Testis (tissue), 2 donors: ENCODE measurements at regions not wholly inside any gene's neighbourhood (a gene's known extent, or its start where the extent isn't known, plus 50 kb on each side); places are given as distances from the start of the nearest gene placed in this dataset.

Experiments used
- DNase-seq: peaks from one replicate; pipeline ENCODE4 v3.0.0-alpha.2; 2019
- H3K27ac ChIP-seq, 2 donors: fragments of 200-600 bp; sonication (generic); one replicate each; pipeline ENCODE4 v1.5.1; 2019
- H3K27me3 ChIP-seq: fragments of 200-600 bp; sonication (generic); one replicate; pipeline ENCODE4 v1.5.1; 2019
- H3K36me3 ChIP-seq: fragments of 200-600 bp; sonication (generic); one replicate; pipeline ENCODE4 v1.5.1; 2017; ENCODE audit warnings: low read depth; ENCODE audit errors: missing control alignments
- H3K4me1 ChIP-seq: fragments of 200-600 bp; sonication (generic); one replicate; pipeline ENCODE4 v1.5.1; 2019
- H3K4me3 ChIP-seq, 2 donors: fragments of 200-600 bp; sonication (generic); one replicate each; pipeline ENCODE4 v1.5.1; 2017 to 2019
- H3K9me3 ChIP-seq: fragments of 200-600 bp; sonication (generic); one replicate; pipeline ENCODE4 v1.5.1; 2017
- CTCF ChIP-seq, 3 experiments: fragments of 450-650 bp in 2 of 3; fragments of 200-600 bp in 1 of 3; sonication (generic) in 1 of 3; IDR thresholded peaks; one replicate each; pipeline ENCODE4 v1.5.1; 2016 to 2019; ENCODE audit warnings: antibody characterized with exemption in 3 of 3, mild to moderate bottlenecking in 2 of 3, moderate library complexity in 1 of 3
- POLR2A ChIP-seq: fragments of 450-650 bp; IDR thresholded peaks from one replicate; pipeline ENCODE4 v1.6.1; 2017; ENCODE audit warnings: antibody characterized with exemption, mild to moderate bottlenecking, moderate library complexity
- whole genome bisulfite sequencing, 2 donors: methylation state at CpG; one replicate each; pipeline ENCODE4 v1.1.5; 2018; 5-methylcytosine and 5-hydroxymethylcytosine counted together
- intact Hi-C: fragments of 100-400 bp; cut with DNase I; formaldehyde crosslinking; loops from one replicate; pipeline ENCODE4 v1.15.1; 2023; ENCODE audit warnings: low total_unique reads

DNA sequence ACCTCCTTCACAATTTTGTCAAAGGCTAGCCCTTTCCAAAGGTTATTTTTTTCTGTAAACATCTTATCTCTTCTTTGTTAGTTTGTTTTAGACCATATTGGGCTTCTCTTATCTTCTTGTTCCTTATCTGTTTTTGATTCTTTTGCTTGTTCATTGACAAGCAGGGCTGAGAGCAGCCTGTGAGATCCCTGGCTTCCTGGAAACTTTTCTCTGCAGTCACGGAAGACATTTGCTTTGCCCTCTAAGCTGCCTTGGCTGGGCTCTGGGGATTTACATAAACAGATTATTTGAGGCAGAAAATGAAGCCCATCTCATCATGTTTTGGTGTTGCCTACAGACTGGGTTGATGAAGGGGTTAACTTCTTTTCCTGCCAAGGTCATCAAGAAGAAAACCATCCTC, 157.4 kb upstream of the AMOT start:
- Histone ChIP-seq H3K27ac (no peak overlapping the region), H3K9me3 (no peaks in the 10 kb centered on the region), H3K4me1 (no peaks in the 10 kb centered on the region), H3K4me3 (no peak overlapping the region), H3K36me3 (no peaks in the 10 kb centered on the region), H3K27me3 (no peaks in the 10 kb centered on the region)
- 25 to 43% methylated on average over 1 of the region's 1 CpG for WGBS, 2 donors
- no peak for DNase-seq
- no peak for TF ChIP-seq CTCF (IDR thresholded peaks at IDR 0.05)
- TF ChIP-seq POLR2A: no peak
- intact Hi-C loops: no loop called here

- TF ChIP-seq POLR2A: no peak
- Histone ChIP-seq H3K27me3 (no peaks in the 10 kb centered on the region), H3K9me3 (no peaks in the 10 kb centered on the region), H3K4me1 (no peaks in the 10 kb centered on the region), H3K36me3 (no peaks in the 10 kb centered on the region), H3K27ac (no peak overlapping the region), H3K4me3 (no peak overlapping the region)
- intact Hi-C loops: no loop called here
- no peak for DNase-seq
- WGBS, 2 donors: 38 to 64% methylated on average over 1 to 2 of the region's 2 CpGs
These were observed 151.2 kb upstream of the AMOT start for GRCh38 chrX:112991801-112992200.

- no peak for TF ChIP-seq CTCF (IDR thresholded peaks at IDR 0.05)
- TF ChIP-seq POLR2A: no peak
- 88 to 95% methylated on average over 1 of the region's 1 CpG for WGBS, 2 donors
- Histone ChIP-seq H3K27me3 (no peaks in the 10 kb centered on the region), H3K36me3 (no peaks in the 10 kb centered on the region), H3K9me3 (no peaks in the 10 kb centered on the region), H3K4me3 (no peak overlapping the region), H3K27ac (no peak overlapping the region), H3K4me1 (no peaks in the 10 kb centered on the region)
- DNase-seq: no peak
- intact Hi-C loops: no loop called here
These were observed 139.2 kb upstream of the AMOT start for GRCh38 chrX:112979879-112980278.

DNA sequence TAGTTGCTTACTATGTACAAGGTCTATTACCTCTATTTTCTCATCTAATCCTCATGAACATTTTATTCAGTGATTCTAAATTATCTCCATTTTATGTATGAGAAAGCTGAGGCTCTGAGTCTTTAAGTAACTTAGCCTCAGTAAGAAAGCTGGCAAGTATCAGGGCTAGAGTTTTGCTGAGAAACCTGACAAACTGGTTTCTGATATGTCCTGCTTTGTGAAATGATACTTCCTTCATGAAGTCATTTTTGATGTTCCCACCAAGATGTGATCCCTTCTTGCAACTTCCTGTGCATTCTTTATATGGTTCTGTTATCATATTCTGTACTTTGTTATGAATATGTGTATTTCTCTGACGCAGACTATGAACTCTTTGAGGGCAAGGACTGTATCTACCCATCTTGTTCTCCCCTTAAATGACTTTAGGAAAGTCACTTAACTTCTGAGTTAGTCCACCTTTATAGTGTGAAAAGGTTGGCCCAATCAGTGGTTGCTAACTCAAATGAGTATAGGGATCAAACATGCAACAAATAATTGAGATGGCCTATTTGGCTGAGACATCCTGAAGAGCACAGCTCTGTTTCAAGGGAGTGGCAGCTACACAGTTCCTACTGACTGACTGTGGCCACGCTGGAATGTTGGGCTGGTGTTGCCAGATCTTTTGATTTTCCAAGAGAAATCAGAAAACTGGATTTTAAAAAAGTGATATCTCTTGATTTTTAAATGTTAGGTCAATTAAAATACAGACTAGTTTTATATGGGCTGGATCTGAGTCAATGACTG, 127.9 kb upstream of the AMOT start:
- no peak overlapping the region for H3K27ac ChIP-seq
- H3K4me3 ChIP-seq: no peak overlapping the region
- H3K9me3 ChIP-seq: no peaks in the 10 kb centered on the region
- DNase-seq: no peak
- no peaks in the 10 kb centered on the region for H3K27me3 ChIP-seq
- no peaks in the 10 kb centered on the region for H3K36me3 ChIP-seq
- H3K4me1 ChIP-seq: no peaks in the 10 kb centered on the region
- TF ChIP-seq CTCF (IDR thresholded peaks at IDR 0.05) (no peak), POLR2A (no peak)
- WGBS, 2 donors: 88 to 95% methylated on average over 2 of the region's 2 CpGs
- intact Hi-C loops: no loop called here

GRCh38 chrX:112967903-112968302, 127.3 kb upstream of the AMOT start:
- no peak overlapping the region for H3K4me3 ChIP-seq
- H3K27ac ChIP-seq: no peak overlapping the region
- H3K4me1 ChIP-seq: no peaks in the 10 kb centered on the region
- TF ChIP-seq CTCF (IDR thresholded peaks at IDR 0.05) (no peak), POLR2A (no peak)
- no peaks in the 10 kb centered on the region for H3K9me3 ChIP-seq
- H3K27me3 ChIP-seq: no peaks in the 10 kb centered on the region
- no peaks in the 10 kb centered on the region for H3K36me3 ChIP-seq
- intact Hi-C loops: no loop called here
- no peak for DNase-seq
- WGBS, 2 donors: 98 to 100% methylated on average over 4 of the region's 4 CpGs
